Trophoblast cell (in vitro differentiated cells and primary cell): ENCODE measurements at regions not wholly inside any gene's neighbourhood (a gene's known extent, or its start where the extent isn't known, plus 50 kb on each side); places are given as distances from the start of the nearest gene placed in this dataset.
"Not testable (repeated sequence)": the region's sequence is repeated elsewhere in the genome, so short reads cannot be mapped to it uniquely, and the experiment has no call there.

Experiments
- DNase-seq, 2 donors: peaks; one replicate each; pipeline ENCODE4 v3.0.0-alpha.2; 2016
- H2AFZ ChIP-seq: 2 replicates; pipeline ENCODE4 v1.6.1; 2013; ENCODE audit warnings: low read length, moderate library complexity, mild to moderate bottlenecking; ENCODE audit not compliant: insufficient read depth, poor library complexity
- H2AK5ac ChIP-seq: 2 replicates; pipeline ENCODE4 v1.6.1; 2013; ENCODE audit warnings: mild to moderate bottlenecking, low read length
- H2BK120ac ChIP-seq: 2 replicates; pipeline ENCODE4 v1.6.1; 2013; ENCODE audit warnings: low read length, mild to moderate bottlenecking, moderate library complexity; ENCODE audit not compliant: insufficient read depth, poor library complexity
- H2BK12ac ChIP-seq: 2 replicates; pipeline ENCODE4 v1.6.1; 2013; ENCODE audit warnings: mild to moderate bottlenecking, low read length, moderate library complexity
- H2BK5ac ChIP-seq: 2 replicates; pipeline ENCODE4 v1.6.1; 2013; ENCODE audit warnings: low read length, low read depth, moderate library complexity, mild to moderate bottlenecking; ENCODE audit not compliant: poor library complexity
- H3K14ac ChIP-seq: 2 replicates; pipeline ENCODE4 v1.6.1; 2013; ENCODE audit warnings: mild to moderate bottlenecking, low read length
- H3K18ac ChIP-seq: 2 replicates; pipeline ENCODE4 v1.6.1; 2013; ENCODE audit warnings: mild to moderate bottlenecking, low read length
- H3K23ac ChIP-seq: 2 replicates; pipeline ENCODE4 v1.6.1; 2013; ENCODE audit warnings: low read length
- H3K27ac ChIP-seq: 2 replicates; pipeline ENCODE4 v1.5.1; 2013; ENCODE audit warnings: low read depth, mild to moderate bottlenecking, inconsistent platforms, low read length, moderate library complexity
- H3K27me3 ChIP-seq: 2 replicates; pipeline ENCODE4 v1.6.1; 2013; ENCODE audit warnings: inconsistent platforms, mild to moderate bottlenecking, low read length, moderate library complexity; ENCODE audit not compliant: insufficient read depth
- H3K36me3 ChIP-seq, 2 experiments: 1 replicate in 1 of 2; 2 replicates in 1 of 2; pipeline ENCODE4 v1.6.1; 2013; ENCODE audit warnings: low read length in 2 of 2, mild to moderate bottlenecking in 2 of 2, moderate library complexity in 1 of 2; ENCODE audit not compliant: insufficient read depth in 2 of 2, control insufficient read depth in 1 of 2
- H3K4ac ChIP-seq: 2 replicates; pipeline ENCODE4 v1.6.1; 2013; ENCODE audit warnings: low read depth, mild to moderate bottlenecking, low read length, moderate library complexity
- H3K4me1 ChIP-seq, 2 experiments: 1 replicate in 1 of 2; 2 replicates in 1 of 2; pipeline ENCODE4 v1.6.1; 2013; ENCODE audit warnings: low read length in 2 of 2, mild to moderate bottlenecking in 2 of 2, moderate library complexity in 1 of 2; ENCODE audit not compliant: insufficient read depth in 2 of 2, control insufficient read depth in 1 of 2
- H3K4me2 ChIP-seq: 2 replicates; pipeline ENCODE4 v1.6.1; 2013; ENCODE audit warnings: inconsistent platforms, mild to moderate bottlenecking, low read length, moderate library complexity
- H3K4me3 ChIP-seq: 2 replicates; pipeline ENCODE4 v1.5.1; 2013; ENCODE audit warnings: mild to moderate bottlenecking, low read depth, low read length, inconsistent platforms
- H3K79me1 ChIP-seq: one replicate; pipeline ENCODE4 v1.6.1; 2013; ENCODE audit warnings: low read length
- H3K79me2 ChIP-seq: 2 replicates; pipeline ENCODE4 v1.6.1; 2013; ENCODE audit warnings: low read length, mild to moderate bottlenecking; ENCODE audit not compliant: control insufficient read depth, insufficient read depth, poor library complexity
- H3K9ac ChIP-seq: 2 replicates; pipeline ENCODE4 v1.6.1; 2013; ENCODE audit warnings: mild to moderate bottlenecking, low read length
- H3K9me3 ChIP-seq: 2 replicates; pipeline ENCODE4 v1.6.1; 2013; ENCODE audit warnings: low read depth, mild to moderate bottlenecking, control low read depth, inconsistent platforms, low read length; ENCODE audit not compliant: insufficient read depth
- H4K12ac ChIP-seq: 2 replicates; pipeline ENCODE4 v1.6.1; 2013; ENCODE audit warnings: low read depth, mild to moderate bottlenecking, low read length, moderate library complexity
- H4K8ac ChIP-seq: 2 replicates; pipeline ENCODE4 v1.6.1; 2013; ENCODE audit warnings: low read depth, mild to moderate bottlenecking, low read length, moderate library complexity
- H4K91ac ChIP-seq: one replicate; pipeline ENCODE4 v1.6.1; 2013; ENCODE audit warnings: low read depth, mild to moderate bottlenecking, low read length, moderate library complexity
- WGBS: extraction: QIAGEN DNeasy Blood & Tissue Kit; methylation state at CpG from one replicate; pipeline ENCODE4 v1.1.7; 2013; ENCODE audit warnings: missing lambda C conversion rate; ENCODE audit not compliant: insufficient read length, insufficient coverage; ENCODE audit errors: extremely low coverage; 5-methylcytosine and 5-hydroxymethylcytosine counted together

DNA sequence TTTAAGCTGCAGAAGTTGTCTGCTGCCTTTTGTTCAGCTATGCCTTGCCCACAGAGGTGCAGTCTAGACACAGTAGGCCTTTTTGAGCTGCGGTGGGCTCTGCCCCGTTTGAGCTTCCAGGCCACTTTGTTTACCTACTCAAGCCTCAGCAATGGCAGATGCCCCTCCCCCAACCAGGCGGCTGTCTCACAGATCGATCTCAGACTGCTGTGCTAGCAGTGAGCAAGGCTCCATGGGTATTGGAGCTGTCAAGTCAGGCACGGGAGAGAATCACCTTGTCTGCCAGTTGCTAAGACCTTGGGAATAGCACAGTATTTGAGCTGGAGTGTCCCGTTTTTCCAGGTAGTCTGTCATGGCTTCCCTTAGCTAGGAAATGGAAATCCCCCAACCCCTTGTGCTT lies 587.8 kb upstream of the CLINT1 start:
- not testable (repeated sequence) for H3K9me3 ChIP-seq, H2AK5ac ChIP-seq, H2BK5ac ChIP-seq, H4K91ac ChIP-seq, H3K23ac ChIP-seq, DNase-seq, H3K4me2 ChIP-seq, H3K4me1 ChIP-seq, H3K9ac ChIP-seq, H3K4ac ChIP-seq, H2BK12ac ChIP-seq, H3K79me2 ChIP-seq, H3K14ac ChIP-seq, H3K27me3 ChIP-seq, H4K8ac ChIP-seq, H2BK120ac ChIP-seq, H2AFZ ChIP-seq, H3K18ac ChIP-seq, H3K4me3 ChIP-seq, H4K12ac ChIP-seq, H3K27ac ChIP-seq, H3K79me1 ChIP-seq, H3K36me3 ChIP-seq
- WGBS: no CpG with 5 or more reads among the region's 6 CpGs

GRCh38 chr5:158439204-158439603 lies 580.3 kb upstream of the CLINT1 start:
- not testable (repeated sequence) for H3K4me3 ChIP-seq, H3K4me1 ChIP-seq, DNase-seq, H4K91ac ChIP-seq, H2BK120ac ChIP-seq, H4K12ac ChIP-seq, H3K27ac ChIP-seq, H3K18ac ChIP-seq, H4K8ac ChIP-seq, H3K36me3 ChIP-seq, H3K14ac ChIP-seq, H3K4ac ChIP-seq, H3K4me2 ChIP-seq, H3K23ac ChIP-seq, H3K9me3 ChIP-seq, H2BK5ac ChIP-seq, H3K79me2 ChIP-seq, H2BK12ac ChIP-seq, H3K9ac ChIP-seq, H3K79me1 ChIP-seq, H3K27me3 ChIP-seq, H2AK5ac ChIP-seq, H2AFZ ChIP-seq
- WGBS: no CpG with 5 or more reads among the region's 3 CpGs

DNA sequence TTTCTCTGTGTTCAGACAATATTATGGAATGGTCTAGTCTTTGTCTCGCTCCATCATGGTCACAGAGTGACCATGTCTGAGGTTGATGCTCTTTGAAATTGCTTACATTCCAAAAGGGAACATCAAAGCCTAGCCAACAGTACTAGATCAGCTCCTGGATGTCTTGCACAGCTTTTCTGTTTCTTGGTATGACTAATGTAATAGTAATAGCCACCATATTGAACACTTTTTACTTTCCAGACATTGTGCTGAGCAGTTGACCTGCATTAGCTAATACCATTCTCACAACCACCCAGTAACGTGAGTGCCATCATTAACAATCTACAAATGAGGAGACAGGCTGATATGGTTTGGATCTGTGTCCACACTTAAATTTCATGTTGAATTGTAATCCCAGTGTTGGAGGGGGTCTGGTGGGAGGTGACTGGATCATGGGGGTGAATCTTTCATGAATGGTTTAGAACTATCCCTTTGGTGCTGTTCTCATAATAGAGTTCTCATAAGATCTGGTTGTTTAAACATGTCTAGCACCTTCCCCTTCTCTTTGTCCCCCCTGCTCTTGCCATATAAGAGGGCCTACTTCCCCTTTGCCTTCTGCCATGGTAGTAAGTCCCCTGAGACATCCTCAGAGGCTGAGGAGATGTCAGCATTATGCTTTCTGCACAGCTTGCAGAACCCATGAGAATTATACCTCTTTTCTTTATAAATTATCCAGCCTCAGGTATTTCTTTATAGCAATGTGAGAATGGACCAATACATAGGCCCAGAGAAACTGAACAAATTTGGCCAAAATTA lies 577.5 kb upstream of the CLINT1 start:
- Histone ChIP-seq H2BK5ac (no peak overlapping the region), H3K23ac (no peak overlapping the region), H2AK5ac (no peak overlapping the region), H4K8ac (no peak overlapping the region), H3K79me2 (no peaks in the 10 kb centered on the region), H3K18ac (no peak overlapping the region), H3K4me3 (no peak overlapping the region), H3K9ac (no peak overlapping the region), H3K4ac (no peak overlapping the region), H3K27me3 (no peaks in the 10 kb centered on the region), H3K4me2 (no peak overlapping the region), H2AFZ (no peak overlapping the region), H2BK12ac (no peak overlapping the region), H3K9me3 (no peaks in the 10 kb centered on the region), H4K12ac (no peak overlapping the region), H3K79me1 (no peaks in the 10 kb centered on the region), H3K36me3 (no peaks in the 10 kb centered on the region), H3K27ac (no peak overlapping the region), H3K4me1 (no peaks in the 10 kb centered on the region), H2BK120ac (no peak overlapping the region), H3K14ac (no peak overlapping the region), H4K91ac (no peak overlapping the region)
- no CpG with 5 or more reads among the region's 2 CpGs for WGBS
- no peak for DNase-seq

GRCh38 chr5:158435161-158435616 lies 576.2 kb upstream of the CLINT1 start:
- Histone ChIP-seq H4K91ac (no peak overlapping the region), H2AK5ac (no peak overlapping the region)

More at GRCh38 chr5:158435161-158435616, 576.2 kb upstream of the CLINT1 start:
- no peak overlapping the region for H3K14ac ChIP-seq
- H2AFZ ChIP-seq: no peak overlapping the region
- no peak overlapping the region for H3K9ac ChIP-seq
- no peaks in the 10 kb centered on the region for H3K4me1 ChIP-seq
- H3K79me1 ChIP-seq: no peaks in the 10 kb centered on the region
- no peak overlapping the region for H4K8ac ChIP-seq
- no peaks in the 10 kb centered on the region for H3K79me2 ChIP-seq
- no peak overlapping the region for H3K4me2 ChIP-seq
- no peak overlapping the region for H4K12ac ChIP-seq
- H3K4me3 ChIP-seq: no peak overlapping the region
- H3K18ac ChIP-seq: no peak overlapping the region
- H3K9me3 ChIP-seq: no peaks in the 10 kb centered on the region
- H3K27ac ChIP-seq: no peak overlapping the region
- H3K36me3 ChIP-seq: no peaks in the 10 kb centered on the region
- no peak overlapping the region for H3K23ac ChIP-seq
- WGBS: no CpG with 5 or more reads among the region's 4 CpGs
- DNase-seq: no peak
- no peak overlapping the region for H2BK120ac ChIP-seq
- no peak overlapping the region for H3K4ac ChIP-seq
- H3K27me3 ChIP-seq: no peaks in the 10 kb centered on the region
- H2BK12ac ChIP-seq: no peak overlapping the region
- no peak overlapping the region for H2BK5ac ChIP-seq
